ENCODE measurements at regions not wholly inside any gene's neighbourhood (a gene's known extent, or its start where the extent isn't known, plus 50 kb on each side); places are given as distances from the start of the nearest gene placed in this dataset.

- FAIRE-seq: no peak
- Histone ChIP-seq H3K4me3 (ENCODE audit: extremely low read depth in 1 of 4, insufficient read depth in 2 of 4, low read depth in 3 of 4, low read length in 4 of 4) (no peak overlapping the region), H2BK12ac (ENCODE audit: low read depth, low read length) (no peak overlapping the region), H3K79me1 (ENCODE audit: low read depth, low read length) (no peaks in the 10 kb centered on the region), H2AFZ (ENCODE audit: low read length) (no peak overlapping the region), H4K5ac (ENCODE audit: insufficient read length, low read depth, low read length) (no peak overlapping the region), H2BK15ac (ENCODE audit: low read length) (no peak overlapping the region), H2BK5ac (ENCODE audit: low read depth, low read length) (no peak overlapping the region), H3K4ac (replicated peaks; ENCODE audit: insufficient read length, low read depth, low read length) (no peak overlapping the region), H3K18ac (ENCODE audit: extremely low read depth, low read length) (no peak overlapping the region), H2AK5ac (ENCODE audit: low read depth, low read length) (no peak overlapping the region), H2BK120ac (replicated peaks; ENCODE audit: low read depth, low read length) (no peak overlapping the region), H3K27ac (ENCODE audit: low read depth, low read length) (no peak overlapping the region), H4K20me1 (replicated peaks in 1 of 2; ENCODE audit: control insufficient read depth in 1 of 2, insufficient read depth in 2 of 2, low read length in 2 of 2) (no peaks in the 10 kb centered on the region), H4K91ac (replicated peaks; ENCODE audit: insufficient read length, low read length) (no peak overlapping the region), H3K23me2 (ENCODE audit: low read depth, low read length) (no peaks in the 10 kb centered on the region; the same call in 1 of the 2 replicates), H3K9ac (replicated peaks in 1 of 4; ENCODE audit: extremely low read depth in 1 of 4, low read depth in 3 of 4, low read length in 3 of 4) (no peak overlapping the region), H3K27me3 (replicated peaks in 1 of 4; ENCODE audit: control insufficient read depth in 3 of 4, extremely low read depth in 1 of 4, insufficient read depth in 3 of 4, low read length in 3 of 4) (no peaks in the 10 kb centered on the region), H3K4me2 (ENCODE audit: insufficient read depth in 1 of 2, low read depth in 2 of 2, low read length in 2 of 2) (no peak overlapping the region), H3K14ac (ENCODE audit: insufficient read length) (no peak overlapping the region), H3K4me1 (replicated peaks in 1 of 4; ENCODE audit: control insufficient read depth in 3 of 4, insufficient read depth in 4 of 4, low read length in 3 of 4) (no peaks in the 10 kb centered on the region), H3K36me3 (ENCODE audit: control insufficient read depth in 2 of 4, insufficient read depth in 4 of 4, low read length in 3 of 4) (no peaks in the 10 kb centered on the region), H2BK20ac (ENCODE audit: low read length) (no peak overlapping the region), H3K79me2 (ENCODE audit: control insufficient read depth in 1 of 2, insufficient read depth in 2 of 2, low read length in 2 of 2) (no peaks in the 10 kb centered on the region), H3K9me3 (ENCODE audit: insufficient read depth in 2 of 2, low read depth in 1 of 2, low read length in 1 of 2) (no peaks in the 10 kb centered on the region), H4K8ac (ENCODE audit: extremely low read depth, insufficient read depth, low read length) (no peak overlapping the region), H3K23ac (ENCODE audit: insufficient read length) (no peak overlapping the region), H3K56ac (replicated peaks; ENCODE audit: insufficient read length, low read depth, low read length) (no peak overlapping the region)
- TF ChIP-seq CBX8 (IDR thresholded peaks at IDR 0.05; ENCODE audit: borderline replicate concordance, low read depth, low read length) (no peak), GTF2F1 (IDR thresholded peaks at IDR 0.05; ENCODE audit: borderline replicate concordance, low read depth, low read length) (no peak), SP1 (IDR thresholded peaks at IDR 0.05; ENCODE audit: low read depth, low read length) (no peak), E2F6 (IDR thresholded peaks at IDR 0.05) (no peak), RFX5 (IDR thresholded peaks at IDR 0.05; ENCODE audit: borderline replicate concordance, low read depth, low read length) (no peak), NANOG (IDR thresholded peaks at IDR 0.05; ENCODE audit: insufficient read depth, low read depth, low read length, poor library complexity, severe bottlenecking) (no peak), BCL11A (IDR thresholded peaks at IDR 0.05; ENCODE audit: low read depth in 2 of 2, low read length in 2 of 2) (no peak), RXRA (IDR thresholded peaks at IDR 0.05; ENCODE audit: insufficient read depth, low read depth, low read length) (no peak), CTBP2 (IDR thresholded peaks at IDR 0.05; ENCODE audit: borderline replicate concordance, insufficient read depth, insufficient read length, low read length) (no peak)
- no peak for DNase-seq (ENCODE audit: low read depth in 1 of 2, low spot score in 2 of 2)
- WGBS, 2 experiments (ENCODE audit: extremely low coverage in 1 of 2, insufficient coverage in 1 of 2, insufficient read length in 1 of 2, insufficient replicate concordance in 2 of 2, low coverage in 1 of 2, low lambda C conversion rate in 2 of 2, missing lambda C conversion rate in 1 of 2): 92% methylated on average over 2 of the region's 2 CpGs; no CpG with 5 or more reads in 1 of the 2 experiments
- ChIA-PET POLR2A (ENCODE audit: partially characterized antibody) (no interaction called here), CTCF (ENCODE audit: partially characterized antibody) (no interaction called here)
Measured at GRCh38 chr3:76532158-76532822, 507.6 kb upstream of the ROBO2 start.

Data from H1 (cell line).